ENCODE measurements at regions not wholly inside any gene's neighbourhood (a gene's known extent, or its start where the extent isn't known, plus 50 kb on each side); places are given as distances from the start of the nearest gene placed in this dataset.

- Histone ChIP-seq H3K4me1 (no peaks in the 10 kb centered on the region), H3K4me3 (no peak overlapping the region), H3K27ac (no peak overlapping the region), H3K27me3 (no peaks in the 10 kb centered on the region), H3K9me3 (no peaks in the 10 kb centered on the region), H3K36me3 (no peaks in the 10 kb centered on the region)
- DNase-seq: no peak
- no peak for TF ChIP-seq CTCF (IDR thresholded peaks at IDR 0.05)
- no peak for TF ChIP-seq POLR2A (IDR thresholded peaks at IDR 0.05)
- no peak for ATAC-seq
- intact Hi-C loops (cut with DNase I): no loop called here
These were observed 1036.1 kb upstream of the ARRDC3 start for GRCh38 chr5:92419261-92419660.

DNA sequence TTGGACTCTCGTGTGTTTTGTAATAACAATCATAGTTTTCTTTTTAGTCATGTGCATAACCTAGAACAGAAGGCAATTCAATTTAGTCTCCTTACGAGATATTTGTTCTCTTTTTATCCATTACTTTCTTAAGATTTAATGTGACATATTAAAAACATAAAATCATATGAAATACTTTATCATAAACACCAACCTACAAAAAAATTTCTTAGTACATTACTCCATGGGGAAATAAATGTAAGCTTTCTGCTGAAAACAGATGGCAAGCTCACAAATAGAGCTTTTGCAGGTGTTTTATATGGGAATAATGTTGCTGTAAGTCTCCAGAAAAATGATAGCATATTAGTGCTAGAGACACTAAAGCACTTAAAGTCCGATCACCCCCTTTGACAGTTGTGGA, 1035.2 kb upstream of the ARRDC3 start:
- intact Hi-C loops (cut with DNase I): no loop called here
- Histone ChIP-seq H3K4me1 (no peaks in the 10 kb centered on the region), H3K27me3 (no peaks in the 10 kb centered on the region), H3K9me3 (no peaks in the 10 kb centered on the region), H3K27ac (no peak overlapping the region), H3K36me3 (no peaks in the 10 kb centered on the region), H3K4me3 (no peak overlapping the region)
- WGBS (ENCODE audit: insufficient coverage, low coverage, low lambda C conversion rate, missing lambda C conversion rate): 71% methylated on average over 3 of the region's 3 CpGs
- no peak for ATAC-seq
- no peak for DNase-seq
- no peak for TF ChIP-seq CTCF (IDR thresholded peaks at IDR 0.05)
- no peak for TF ChIP-seq POLR2A (IDR thresholded peaks at IDR 0.05)

DNA sequence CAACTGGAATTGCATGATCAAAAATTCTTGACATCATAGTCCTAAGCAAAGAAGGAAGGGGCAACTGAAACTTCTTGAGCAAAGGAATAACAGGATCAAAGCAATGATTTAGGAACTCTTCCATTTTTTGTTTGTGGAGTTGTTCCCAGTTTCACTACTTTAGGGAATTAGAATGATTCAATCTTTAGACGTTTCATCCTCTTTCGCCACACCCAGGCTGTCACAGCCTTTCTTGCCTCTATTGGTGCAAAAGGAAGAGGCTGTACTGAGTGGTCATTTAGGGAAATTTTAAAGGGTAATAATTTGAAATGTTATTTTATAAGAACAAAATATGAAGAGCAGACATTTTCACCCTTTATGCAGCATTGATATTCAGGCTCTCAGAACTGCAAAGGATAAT, 1026.0 kb upstream of the ARRDC3 start:
- intact Hi-C loops (cut with DNase I): no loop called here
- Histone ChIP-seq H3K4me1 (no peaks in the 10 kb centered on the region), H3K27ac (no peak overlapping the region), H3K36me3 (no peaks in the 10 kb centered on the region), H3K9me3 (no peaks in the 10 kb centered on the region), H3K27me3 (no peaks in the 10 kb centered on the region), H3K4me3 (no peak overlapping the region)
- TF ChIP-seq POLR2A (IDR thresholded peaks at IDR 0.05) (no peak), CTCF (IDR thresholded peaks at IDR 0.05) (no peak)
- ATAC-seq: no peak
- no peak for DNase-seq
- WGBS (ENCODE audit: insufficient coverage, low coverage, low lambda C conversion rate, missing lambda C conversion rate): 64% methylated on average over 2 of the region's 2 CpGs

DNA sequence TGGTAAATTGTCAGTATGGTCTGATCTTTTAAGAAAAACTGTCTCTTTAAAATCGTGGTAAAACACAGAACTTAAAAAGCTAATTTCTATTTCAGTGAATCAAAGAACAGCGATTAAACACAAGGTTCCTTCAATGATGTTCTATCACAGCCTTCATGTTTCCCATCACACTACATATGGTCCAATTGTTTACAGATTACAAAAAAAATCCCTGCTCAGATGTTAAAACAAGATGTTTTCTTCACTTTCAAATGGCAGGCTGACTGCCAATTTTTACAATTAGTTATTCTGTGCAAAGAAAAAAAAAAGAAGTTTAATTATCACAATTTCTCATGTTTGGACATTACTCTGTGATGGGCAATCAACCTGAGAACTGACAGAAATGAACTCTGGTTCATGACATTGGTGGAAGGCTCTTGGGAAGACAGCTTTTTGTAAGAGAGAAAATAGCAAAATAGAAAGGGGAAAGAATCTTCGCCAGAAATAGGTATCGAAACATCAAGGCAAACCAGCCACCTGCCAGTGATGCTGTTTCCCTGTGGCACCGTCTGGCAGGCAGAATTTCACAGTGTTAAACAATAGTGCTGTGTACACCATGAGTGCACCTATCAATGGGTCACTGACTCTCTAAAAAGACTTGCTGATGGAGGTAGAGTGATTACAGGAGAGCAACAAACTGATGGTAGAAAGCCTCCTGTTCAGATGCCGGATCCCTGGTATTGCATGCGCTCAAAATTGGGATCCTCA, 1020.0 kb upstream of the ARRDC3 start:
- TF ChIP-seq CTCF (IDR thresholded peaks at IDR 0.05) (no peak), POLR2A (IDR thresholded peaks at IDR 0.05) (no peak)
- Histone ChIP-seq H3K4me1 (no peaks in the 10 kb centered on the region), H3K36me3 (no peaks in the 10 kb centered on the region), H3K27ac (no peak overlapping the region), H3K4me3 (no peak overlapping the region), H3K27me3 (no peaks in the 10 kb centered on the region), H3K9me3 (no peaks in the 10 kb centered on the region)
- WGBS (ENCODE audit: insufficient coverage, low coverage, low lambda C conversion rate, missing lambda C conversion rate): 86% methylated on average over 7 of the region's 7 CpGs
- ATAC-seq: no peak
- intact Hi-C loops (cut with DNase I): no loop called here
- no peak for DNase-seq

- no peak for TF ChIP-seq CTCF (IDR thresholded peaks at IDR 0.05)
- no peak for TF ChIP-seq POLR2A (IDR thresholded peaks at IDR 0.05)
- ATAC-seq: no peak
- Histone ChIP-seq H3K4me3 (no peak overlapping the region), H3K4me1 (no peaks in the 10 kb centered on the region), H3K27me3 (no peaks in the 10 kb centered on the region), H3K9me3 (no peaks in the 10 kb centered on the region), H3K36me3 (no peaks in the 10 kb centered on the region), H3K27ac (no peak overlapping the region)
- 37% methylated on average over 2 of the region's 2 CpGs for WGBS (ENCODE audit: insufficient coverage, low coverage, low lambda C conversion rate, missing lambda C conversion rate)
- intact Hi-C loops (cut with DNase I): no loop called here
- DNase-seq: no peak
These were observed 1018.9 kb upstream of the ARRDC3 start for GRCh38 chr5:92402045-92402444.
